ENCODE measurements at regions not wholly inside any gene's neighbourhood (a gene's known extent, or its start where the extent isn't known, plus 50 kb on each side); places are given as distances from the start of the nearest gene placed in this dataset.

GRCh38 chr12:61879229-61879628, 381.0 kb upstream of the USP15 start:
- no peak overlapping the region for H3K4me3 ChIP-seq (ENCODE audit: low read depth, low read length)
- DNase-seq (ENCODE audit: low read depth in 4 of 6, low spot score in 6 of 6): no peak
- 94% methylated on average over 9 of the region's 9 CpGs for WGBS (ENCODE audit: insufficient coverage)

GRCh38 chr12:61880186-61880585, 380.0 kb upstream of the USP15 start:
- Histone ChIP-seq H3K4me3 (ENCODE audit: low read depth, low read length) (no peak overlapping the region), H3K36me3 (ENCODE audit: control insufficient read depth, insufficient read depth, low read length) (no peaks in the 10 kb centered on the region), H3K27ac (ENCODE audit: low read depth, low read length) (no peak overlapping the region), H3K4me1 (ENCODE audit: control insufficient read depth, insufficient read depth, low read length) (no peaks in the 10 kb centered on the region), H3K27me3 (ENCODE audit: control insufficient read depth, insufficient read depth, low read length) (no peaks in the 10 kb centered on the region), H3K9me3 (ENCODE audit: control insufficient read depth, insufficient read depth, low read length) (no peaks in the 10 kb centered on the region)
- DNase-seq (ENCODE audit: low read depth in 4 of 6, low spot score in 6 of 6): no peak
- WGBS (ENCODE audit: insufficient coverage): 84% methylated on average over 7 of the region's 7 CpGs

More at GRCh38 chr12:61879229-61879628, 381.0 kb upstream of the USP15 start:
- Histone ChIP-seq H3K36me3 (ENCODE audit: control insufficient read depth, insufficient read depth, low read length) (no peaks in the 10 kb centered on the region), H3K4me1 (ENCODE audit: control insufficient read depth, insufficient read depth, low read length) (no peaks in the 10 kb centered on the region), H3K27me3 (ENCODE audit: control insufficient read depth, insufficient read depth, low read length) (no peaks in the 10 kb centered on the region), H3K9me3 (ENCODE audit: control insufficient read depth, insufficient read depth, low read length) (no peaks in the 10 kb centered on the region), H3K27ac (ENCODE audit: low read depth, low read length) (no peak overlapping the region)

GRCh38 chr12:61891632-61892031, 368.6 kb upstream of the USP15 start:
- no peak overlapping the region for H3K4me3 ChIP-seq (ENCODE audit: low read depth, low read length)
- H3K27ac ChIP-seq (ENCODE audit: low read depth, low read length): no peak overlapping the region

GRCh38 chr12:61894168-61894567, 366.0 kb upstream of the USP15 start:
- DNase-seq (ENCODE audit: low read depth in 4 of 6, low spot score in 6 of 6): no peak
- no CpG with 5 or more reads among the region's 1 CpG for WGBS (ENCODE audit: insufficient coverage)
- H3K36me3 ChIP-seq (ENCODE audit: control insufficient read depth, insufficient read depth, low read length): no peaks in the 10 kb centered on the region
- H3K4me1 ChIP-seq (ENCODE audit: control insufficient read depth, insufficient read depth, low read length): no peaks in the 10 kb centered on the region
- H3K9me3 ChIP-seq (ENCODE audit: control insufficient read depth, insufficient read depth, low read length): peaks cover 7% of the 10 kb centered on the region
- H3K27me3 ChIP-seq (ENCODE audit: control insufficient read depth, insufficient read depth, low read length): no peaks in the 10 kb centered on the region
- H3K4me3 ChIP-seq (ENCODE audit: low read depth, low read length): no peak overlapping the region
- no peak overlapping the region for H3K27ac ChIP-seq (ENCODE audit: low read depth, low read length)

More at GRCh38 chr12:61891632-61892031, 368.6 kb upstream of the USP15 start:
- no peaks in the 10 kb centered on the region for H3K36me3 ChIP-seq (ENCODE audit: control insufficient read depth, insufficient read depth, low read length)
- H3K27me3 ChIP-seq (ENCODE audit: control insufficient read depth, insufficient read depth, low read length): no peaks in the 10 kb centered on the region
- H3K4me1 ChIP-seq (ENCODE audit: control insufficient read depth, insufficient read depth, low read length): no peaks in the 10 kb centered on the region
- 87% methylated on average over 1 of the region's 1 CpG for WGBS (ENCODE audit: insufficient coverage)
- no peak for DNase-seq (ENCODE audit: low read depth in 4 of 6, low spot score in 6 of 6)
- no peaks in the 10 kb centered on the region for H3K9me3 ChIP-seq (ENCODE audit: control insufficient read depth, insufficient read depth, low read length)

- no peaks in the 10 kb centered on the region for H3K27me3 ChIP-seq (ENCODE audit: control insufficient read depth, insufficient read depth, low read length)
- no peak for DNase-seq (ENCODE audit: low read depth in 4 of 6, low spot score in 6 of 6)
- peaks cover 7% of the 10 kb centered on the region for H3K9me3 ChIP-seq (ENCODE audit: control insufficient read depth, insufficient read depth, low read length)
- H3K27ac ChIP-seq (ENCODE audit: low read depth, low read length): no peak overlapping the region
- no peaks in the 10 kb centered on the region for H3K36me3 ChIP-seq (ENCODE audit: control insufficient read depth, insufficient read depth, low read length)
- H3K4me3 ChIP-seq (ENCODE audit: low read depth, low read length): no peak overlapping the region
- H3K4me1 ChIP-seq (ENCODE audit: control insufficient read depth, insufficient read depth, low read length): no peaks in the 10 kb centered on the region
Measured at GRCh38 chr12:61896436-61896835, 363.8 kb upstream of the USP15 start.

- Histone ChIP-seq H3K9me3 (ENCODE audit: control insufficient read depth, insufficient read depth, low read length) (peaks cover 7% of the 10 kb centered on the region), H3K36me3 (ENCODE audit: control insufficient read depth, insufficient read depth, low read length) (no peaks in the 10 kb centered on the region), H3K4me3 (ENCODE audit: low read depth, low read length) (no peak overlapping the region), H3K27me3 (ENCODE audit: control insufficient read depth, insufficient read depth, low read length) (no peaks in the 10 kb centered on the region), H3K4me1 (ENCODE audit: control insufficient read depth, insufficient read depth, low read length) (no peaks in the 10 kb centered on the region), H3K27ac (ENCODE audit: low read depth, low read length) (no peak overlapping the region)
- DNase-seq (ENCODE audit: low read depth in 4 of 6, low spot score in 6 of 6): no peak
- WGBS (ENCODE audit: insufficient coverage): 100% methylated on average over 1 of the region's 1 CpG
Measured at GRCh38 chr12:61902403-61902802, 357.8 kb upstream of the USP15 start.

GRCh38 chr12:61911113-61911512, 349.1 kb upstream of the USP15 start:
- Histone ChIP-seq H3K9me3 (ENCODE audit: control insufficient read depth, insufficient read depth, low read length) (no peaks in the 10 kb centered on the region), H3K27ac (ENCODE audit: low read depth, low read length) (no peak overlapping the region), H3K27me3 (ENCODE audit: control insufficient read depth, insufficient read depth, low read length) (no peaks in the 10 kb centered on the region), H3K4me1 (ENCODE audit: control insufficient read depth, insufficient read depth, low read length) (no peaks in the 10 kb centered on the region), H3K36me3 (ENCODE audit: control insufficient read depth, insufficient read depth, low read length) (no peaks in the 10 kb centered on the region), H3K4me3 (ENCODE audit: low read depth, low read length) (no peak overlapping the region)
- WGBS (ENCODE audit: insufficient coverage): no CpG with 5 or more reads among the region's 2 CpGs
- no peak for DNase-seq (ENCODE audit: low read depth in 4 of 6, low spot score in 6 of 6)

GRCh38 chr12:61915420-61915819, 344.8 kb upstream of the USP15 start:
- Histone ChIP-seq H3K4me1 (ENCODE audit: control insufficient read depth, insufficient read depth, low read length) (no peaks in the 10 kb centered on the region), H3K9me3 (ENCODE audit: control insufficient read depth, insufficient read depth, low read length) (no peaks in the 10 kb centered on the region), H3K27ac (ENCODE audit: low read depth, low read length) (no peak overlapping the region), H3K36me3 (ENCODE audit: control insufficient read depth, insufficient read depth, low read length) (no peaks in the 10 kb centered on the region), H3K27me3 (ENCODE audit: control insufficient read depth, insufficient read depth, low read length) (no peaks in the 10 kb centered on the region), H3K4me3 (ENCODE audit: low read depth, low read length) (no peak overlapping the region)
- DNase-seq (ENCODE audit: low read depth in 4 of 6, low spot score in 6 of 6): no peak
- 94% methylated on average over 3 of the region's 3 CpGs for WGBS (ENCODE audit: insufficient coverage)

GRCh38 chr12:61916831-61917230, 343.4 kb upstream of the USP15 start:
- no peak overlapping the region for H3K4me3 ChIP-seq (ENCODE audit: low read depth, low read length)
- no peaks in the 10 kb centered on the region for H3K4me1 ChIP-seq (ENCODE audit: control insufficient read depth, insufficient read depth, low read length)
- H3K36me3 ChIP-seq (ENCODE audit: control insufficient read depth, insufficient read depth, low read length): no peaks in the 10 kb centered on the region
- DNase-seq (ENCODE audit: low read depth in 4 of 6, low spot score in 6 of 6): peak in 1 of 6 donors; percentile 80
- no peaks in the 10 kb centered on the region for H3K9me3 ChIP-seq (ENCODE audit: control insufficient read depth, insufficient read depth, low read length)
- no peak overlapping the region for H3K27ac ChIP-seq (ENCODE audit: low read depth, low read length)
- WGBS (ENCODE audit: insufficient coverage): no CpG with 5 or more reads among the region's 1 CpG
- H3K27me3 ChIP-seq (ENCODE audit: control insufficient read depth, insufficient read depth, low read length): no peaks in the 10 kb centered on the region

GRCh38 chr12:61919686-61920085, 340.5 kb upstream of the USP15 start:
- no peak for DNase-seq (ENCODE audit: low read depth in 4 of 6, low spot score in 6 of 6)

More at GRCh38 chr12:61919686-61920085, 340.5 kb upstream of the USP15 start:
- Histone ChIP-seq H3K36me3 (ENCODE audit: control insufficient read depth, insufficient read depth, low read length) (no peaks in the 10 kb centered on the region), H3K4me3 (ENCODE audit: low read depth, low read length) (no peak overlapping the region), H3K9me3 (ENCODE audit: control insufficient read depth, insufficient read depth, low read length) (no peaks in the 10 kb centered on the region), H3K27me3 (ENCODE audit: control insufficient read depth, insufficient read depth, low read length) (no peaks in the 10 kb centered on the region), H3K27ac (ENCODE audit: low read depth, low read length) (no peak overlapping the region), H3K4me1 (ENCODE audit: control insufficient read depth, insufficient read depth, low read length) (no peaks in the 10 kb centered on the region)
- no CpG with 5 or more reads among the region's 1 CpG for whole genome bisulfite sequencing (ENCODE audit: insufficient coverage)
